Uterus (tissue), 3 donors: ENCODE measurements at regions not wholly inside any gene's neighbourhood (a gene's known extent, or its start where the extent isn't known, plus 50 kb on each side); places are given as distances from the start of the nearest gene placed in this dataset.
"Not testable (repeated sequence)": the region's sequence is repeated elsewhere in the genome, so short reads cannot be mapped to it uniquely, and the experiment has no call there.

Experiments used
- DNase-seq, 2 donors: peaks; one replicate each; pipeline ENCODE4 v3.0.0-alpha.2; 2019 to 2020
- H3K27ac ChIP-seq, 2 donors: fragments of 200-600 bp; sonication (generic); 1 replicate in 1 of 2; 2 replicates in 1 of 2; pipeline ENCODE4 v1.5.1; 2016 to 2018
- H3K27me3 ChIP-seq, 2 donors: fragments of 200-600 bp; sonication (generic); one replicate each; pipeline ENCODE4 v1.5.1; 2018 to 2019; ENCODE audit warnings: control low read depth in 1 of 2
- H3K36me3 ChIP-seq, 2 donors: fragments of 200-600 bp; sonication (generic); one replicate each; pipeline ENCODE4 v1.5.1; 2019; ENCODE audit warnings: control low read depth in 1 of 2
- H3K4me1 ChIP-seq, 2 donors: fragments of 200-600 bp; sonication (generic); one replicate each; pipeline ENCODE4 v1.5.1; 2018 to 2019; ENCODE audit warnings: control low read depth in 1 of 2
- H3K4me3 ChIP-seq, 2 donors: fragments of 200-600 bp; sonication (generic); 1 replicate in 1 of 2; 2 replicates in 1 of 2; pipeline ENCODE4 v1.5.1; 2018 to 2019; ENCODE audit warnings: mild to moderate bottlenecking in 1 of 2
- H3K9me3 ChIP-seq, 2 donors: fragments of 200-600 bp; sonication (generic); one replicate each; pipeline ENCODE4 v1.5.1; 2019; ENCODE audit warnings: control low read depth in 1 of 2
- POLR2A ChIP-seq, 2 donors: fragments of 450-650 bp; IDR thresholded peaks; one replicate each; pipeline ENCODE4 v1.6.1; 2016; ENCODE audit warnings: antibody characterized with exemption in 2 of 2, mild to moderate bottlenecking in 1 of 2, moderate library complexity in 1 of 2
- intact Hi-C: fragments of 100-400 bp; cut with DNase I; formaldehyde crosslinking; loops from one replicate; pipeline ENCODE4 v1.15.1; 2023; ENCODE audit warnings: low total_unique reads
- TF ChIP-seq, protein P1 (sequence below), 4 experiments: fragments of 200-600 bp in 2 of 4; fragments of 450-650 bp in 2 of 4; sonication (generic) in 2 of 4; IDR thresholded peaks; one replicate each; pipeline ENCODE4 v1.5.1; 2016 to 2019; ENCODE audit warnings: antibody characterized with exemption in 4 of 4, mild to moderate bottlenecking in 2 of 4, moderate library complexity in 1 of 4
- donor health status: DM: yes; HTN: yes; CAD: no.

DNA sequence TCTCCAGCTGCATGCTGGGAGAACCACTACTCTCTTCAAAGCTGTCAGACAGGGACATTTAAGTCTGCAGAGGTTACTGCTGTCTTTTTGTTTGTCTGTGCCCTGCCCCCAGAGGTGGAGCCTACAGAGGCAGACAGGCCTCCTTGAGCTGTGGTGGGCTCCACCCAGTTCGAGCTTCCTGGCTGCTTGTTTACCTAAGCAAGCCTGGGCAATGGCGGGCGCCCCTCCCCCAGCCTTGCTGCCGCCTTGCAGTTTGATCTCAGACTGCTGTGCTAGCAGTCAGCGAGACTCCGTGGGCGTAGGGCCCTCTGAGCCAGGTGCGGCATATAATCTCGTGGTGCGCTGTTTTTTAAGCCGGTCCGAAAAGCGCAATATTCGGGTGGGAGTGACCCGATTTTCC, 215.0 kb downstream of the STIM2 start:
- H3K27me3 ChIP-seq, H3K36me3 ChIP-seq, H3K4me1 ChIP-seq, DNase-seq, H3K27ac ChIP-seq, intact Hi-C loops, H3K9me3 ChIP-seq, H3K4me3 ChIP-seq: not testable (repeated sequence)

DNA sequence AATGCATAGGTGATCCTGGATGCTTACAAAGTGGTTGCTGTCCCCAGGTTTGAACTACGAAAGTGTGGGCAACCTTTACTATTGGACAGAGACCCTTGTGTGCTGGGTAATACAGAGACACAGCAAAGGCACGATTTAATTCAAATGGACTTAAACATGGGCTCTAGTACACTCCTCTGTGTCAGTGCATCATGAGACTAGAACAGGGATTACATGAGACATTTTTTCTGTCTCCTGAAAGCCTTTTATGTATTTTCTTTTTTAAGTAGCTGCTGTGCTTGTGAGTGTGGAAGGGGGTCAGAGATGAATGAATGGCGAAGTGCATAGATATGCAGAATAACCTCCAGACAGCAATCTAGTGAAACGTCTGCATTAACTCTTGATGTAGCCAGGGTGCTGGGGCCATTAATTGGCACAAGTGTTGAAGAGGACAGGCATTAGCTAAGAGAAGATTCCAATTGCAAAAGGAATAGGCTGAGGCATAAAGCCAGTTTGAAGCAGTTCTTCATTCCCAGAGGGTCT, 218.4 kb downstream of the STIM2 start:
- no peaks in the 10 kb centered on the region for H3K36me3 ChIP-seq
- DNase-seq, result no peak
- H3K4me1 ChIP-seq, result no peaks in the 10 kb centered on the region
- H3K9me3 ChIP-seq, result no peaks in the 10 kb centered on the region
- H3K27ac ChIP-seq, result no peak overlapping the region
- intact Hi-C loops, result no loop called here
- H3K4me3 ChIP-seq, result no peak overlapping the region
- TF ChIP-seq, protein P1, sequence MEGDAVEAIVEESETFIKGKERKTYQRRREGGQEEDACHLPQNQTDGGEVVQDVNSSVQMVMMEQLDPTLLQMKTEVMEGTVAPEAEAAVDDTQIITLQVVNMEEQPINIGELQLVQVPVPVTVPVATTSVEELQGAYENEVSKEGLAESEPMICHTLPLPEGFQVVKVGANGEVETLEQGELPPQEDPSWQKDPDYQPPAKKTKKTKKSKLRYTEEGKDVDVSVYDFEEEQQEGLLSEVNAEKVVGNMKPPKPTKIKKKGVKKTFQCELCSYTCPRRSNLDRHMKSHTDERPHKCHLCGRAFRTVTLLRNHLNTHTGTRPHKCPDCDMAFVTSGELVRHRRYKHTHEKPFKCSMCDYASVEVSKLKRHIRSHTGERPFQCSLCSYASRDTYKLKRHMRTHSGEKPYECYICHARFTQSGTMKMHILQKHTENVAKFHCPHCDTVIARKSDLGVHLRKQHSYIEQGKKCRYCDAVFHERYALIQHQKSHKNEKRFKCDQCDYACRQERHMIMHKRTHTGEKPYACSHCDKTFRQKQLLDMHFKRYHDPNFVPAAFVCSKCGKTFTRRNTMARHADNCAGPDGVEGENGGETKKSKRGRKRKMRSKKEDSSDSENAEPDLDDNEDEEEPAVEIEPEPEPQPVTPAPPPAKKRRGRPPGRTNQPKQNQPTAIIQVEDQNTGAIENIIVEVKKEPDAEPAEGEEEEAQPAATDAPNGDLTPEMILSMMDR (IDR thresholded peaks at IDR 0.05), result no peak
- no peak for TF ChIP-seq POLR2A (IDR thresholded peaks at IDR 0.05)
- H3K27me3 ChIP-seq, result no peaks in the 10 kb centered on the region

DNA sequence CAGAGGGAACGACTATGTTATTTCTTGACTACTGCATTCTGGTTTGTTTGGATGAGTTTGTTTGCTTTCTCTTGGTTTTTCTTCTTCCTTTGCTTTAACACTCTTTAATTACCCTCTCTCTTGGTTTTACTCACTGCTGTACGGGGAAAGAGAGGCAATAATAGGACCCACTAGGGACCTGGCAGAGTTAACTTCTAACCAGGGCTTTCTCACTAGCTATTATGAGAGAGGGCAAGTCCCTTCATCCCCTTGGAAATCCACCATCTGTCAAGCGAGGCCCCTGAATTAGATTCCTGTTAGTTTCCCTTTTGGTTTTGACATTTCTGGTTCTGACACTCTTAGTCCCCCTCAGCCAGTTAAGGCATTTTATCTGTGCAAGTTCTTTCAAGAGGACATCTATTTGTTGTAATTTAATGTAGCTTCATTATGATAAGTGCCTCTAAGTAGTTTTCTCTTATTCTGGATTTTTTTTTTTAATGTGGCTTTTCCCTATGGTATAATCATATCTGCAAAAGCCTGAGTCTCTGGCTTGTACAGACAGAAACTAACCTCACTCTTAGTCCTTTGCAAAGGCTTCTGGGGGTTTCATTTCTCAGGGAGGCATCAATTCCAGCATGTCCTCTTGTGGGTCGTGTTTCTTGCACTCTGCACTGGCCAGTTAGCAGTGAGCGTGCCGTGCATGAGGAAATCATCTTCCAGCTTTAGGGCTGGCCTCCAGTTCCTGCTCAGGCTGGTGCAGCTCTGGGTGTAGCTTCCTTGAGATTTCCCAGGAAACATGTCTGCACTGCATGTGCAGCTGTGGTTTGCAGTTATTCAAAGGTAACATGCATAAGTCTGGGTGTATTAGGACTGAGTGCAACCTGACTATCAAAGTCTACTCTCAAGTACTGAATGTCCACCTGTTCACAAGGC, 221.3 kb downstream of the STIM2 start:
- intact Hi-C loops, result no loop called here
- H3K4me3 ChIP-seq, result no peak overlapping the region
- no peaks in the 10 kb centered on the region for H3K4me1 ChIP-seq
- no peak for TF ChIP-seq POLR2A (IDR thresholded peaks at IDR 0.05)
- TF ChIP-seq, protein P1 (IDR thresholded peaks at IDR 0.05), result no peak
- no peaks in the 10 kb centered on the region for H3K36me3 ChIP-seq
- H3K27ac ChIP-seq, result no peak overlapping the region
- DNase-seq, result no peak
- H3K9me3 ChIP-seq, result no peaks in the 10 kb centered on the region
- H3K27me3 ChIP-seq, result no peaks in the 10 kb centered on the region

DNA sequence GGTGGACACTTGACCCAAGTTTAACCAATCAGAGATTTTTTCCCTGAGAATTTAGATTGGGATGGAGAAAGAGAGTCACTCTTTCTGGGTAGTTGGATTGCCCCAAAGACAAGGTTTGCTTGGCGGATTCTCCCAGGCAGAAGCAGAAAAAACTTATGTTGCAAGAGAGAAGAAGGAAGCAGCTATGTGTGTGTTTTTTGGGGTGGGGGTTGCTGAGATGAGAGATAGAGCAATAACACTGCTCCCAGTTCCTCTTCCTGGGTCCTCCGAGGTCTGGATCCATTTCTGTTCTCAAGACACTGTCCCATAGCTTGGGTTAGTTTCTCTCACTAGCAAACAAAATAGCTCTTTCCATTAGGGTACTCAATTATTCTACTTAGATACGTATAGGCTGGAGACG, 222.1 kb downstream of the STIM2 start:
- H3K27me3 ChIP-seq, result no peaks in the 10 kb centered on the region
- DNase-seq, result no peak
- H3K4me1 ChIP-seq, result no peaks in the 10 kb centered on the region
- TF ChIP-seq, protein P1 (IDR thresholded peaks at IDR 0.05), result no peak
- TF ChIP-seq POLR2A (IDR thresholded peaks at IDR 0.05), result no peak
- H3K27ac ChIP-seq, result no peak overlapping the region
- intact Hi-C loops, result no loop called here
- no peaks in the 10 kb centered on the region for H3K36me3 ChIP-seq
- no peak overlapping the region for H3K4me3 ChIP-seq
- H3K9me3 ChIP-seq, result no peaks in the 10 kb centered on the region

DNA sequence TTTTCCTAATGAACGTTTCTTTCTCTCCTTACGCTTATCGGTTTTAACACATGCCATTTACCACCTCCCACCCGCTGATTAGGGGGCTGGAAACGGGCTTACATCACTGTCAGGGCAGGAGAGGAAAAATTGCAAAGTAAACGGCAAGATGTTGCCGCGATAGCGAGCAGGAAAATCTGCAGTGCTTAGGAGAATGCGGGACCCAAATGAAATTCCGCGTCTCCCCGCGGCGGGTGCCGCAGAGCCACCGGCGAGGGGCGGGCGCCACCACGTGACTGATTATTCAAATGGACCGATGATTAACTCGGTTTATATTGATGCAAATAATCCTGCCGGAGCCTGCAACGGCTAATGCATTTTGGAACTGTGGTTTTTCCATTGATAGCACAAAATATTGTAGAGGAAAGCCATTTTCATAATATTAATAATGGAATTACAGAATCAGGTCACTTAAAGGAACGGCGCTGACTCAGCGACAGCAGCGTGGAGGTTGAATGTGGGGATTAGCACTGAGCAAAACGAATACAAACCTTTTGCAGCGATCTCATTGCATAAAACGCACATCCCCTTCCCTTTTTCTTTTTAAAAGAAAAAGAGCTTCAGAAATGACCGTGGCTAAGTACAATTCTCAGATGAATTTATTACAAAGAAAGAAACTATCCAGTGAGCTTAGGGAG, 224.2 kb downstream of the STIM2 start:
- H3K4me1 ChIP-seq, result no peaks in the 10 kb centered on the region
- TF ChIP-seq, protein P1 (IDR thresholded peaks at IDR 0.05), result peak in 2 of 4 experiments; percentile 2 to 8
- no peak for TF ChIP-seq POLR2A (IDR thresholded peaks at IDR 0.05)

More for the DNA sequence above, 224.2 kb downstream of the STIM2 start:
- no peaks in the 10 kb centered on the region for H3K9me3 ChIP-seq
- peak in 1 of 2 donors; percentile 18 for DNase-seq
- peak overlapping the region in 1 of 2 donors; percentile 18 for H3K4me3 ChIP-seq
- no peak overlapping the region for H3K27ac ChIP-seq
- H3K36me3 ChIP-seq, result no peaks in the 10 kb centered on the region
- H3K27me3 ChIP-seq, result no peaks in the 10 kb centered on the region
- intact Hi-C loops, result no loop called here
